Adrenal gland (tissue), 5 donors: ENCODE measurements at regions not wholly inside any gene's neighbourhood (a gene's known extent, or its start where the extent isn't known, plus 50 kb on each side); places are given as distances from the start of the nearest gene placed in this dataset.

Experiments used
- POLR2A ChIP-seq, 2 donors: fragments of 450-650 bp; IDR thresholded peaks; one replicate each; pipeline ENCODE4 v1.6.1; 2017; ENCODE audit warnings: antibody characterized with exemption in 2 of 2, mild to moderate bottlenecking in 2 of 2, moderate library complexity in 1 of 2
- TF ChIP-seq, protein P1 (sequence below), 6 experiments: fragments of 450-650 bp in 4 of 6; fragments of 200-600 bp in 2 of 6; sonication (generic) in 1 of 6; IDR thresholded peaks; 1 replicate in 5 of 6; 2 replicates in 1 of 6; pipeline versions ENCODE4 v1.5.1 to v1.8.0; 2016 to 2021; ENCODE audit warnings: antibody characterized with exemption in 6 of 6, mild to moderate bottlenecking in 2 of 6, moderate library complexity in 1 of 6
- donor health status: DM: no; HTN: no; CAD: no.

GRCh38 chr13:30148786-30149185 lies 158.6 kb downstream of the KATNAL1 start:
- TF ChIP-seq, protein P1, sequence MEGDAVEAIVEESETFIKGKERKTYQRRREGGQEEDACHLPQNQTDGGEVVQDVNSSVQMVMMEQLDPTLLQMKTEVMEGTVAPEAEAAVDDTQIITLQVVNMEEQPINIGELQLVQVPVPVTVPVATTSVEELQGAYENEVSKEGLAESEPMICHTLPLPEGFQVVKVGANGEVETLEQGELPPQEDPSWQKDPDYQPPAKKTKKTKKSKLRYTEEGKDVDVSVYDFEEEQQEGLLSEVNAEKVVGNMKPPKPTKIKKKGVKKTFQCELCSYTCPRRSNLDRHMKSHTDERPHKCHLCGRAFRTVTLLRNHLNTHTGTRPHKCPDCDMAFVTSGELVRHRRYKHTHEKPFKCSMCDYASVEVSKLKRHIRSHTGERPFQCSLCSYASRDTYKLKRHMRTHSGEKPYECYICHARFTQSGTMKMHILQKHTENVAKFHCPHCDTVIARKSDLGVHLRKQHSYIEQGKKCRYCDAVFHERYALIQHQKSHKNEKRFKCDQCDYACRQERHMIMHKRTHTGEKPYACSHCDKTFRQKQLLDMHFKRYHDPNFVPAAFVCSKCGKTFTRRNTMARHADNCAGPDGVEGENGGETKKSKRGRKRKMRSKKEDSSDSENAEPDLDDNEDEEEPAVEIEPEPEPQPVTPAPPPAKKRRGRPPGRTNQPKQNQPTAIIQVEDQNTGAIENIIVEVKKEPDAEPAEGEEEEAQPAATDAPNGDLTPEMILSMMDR (IDR thresholded peaks at IDR 0.05), result no peak
- TF ChIP-seq POLR2A (IDR thresholded peaks at IDR 0.05), result no peak
